ENCODE measurements at regions not wholly inside any gene's neighbourhood (a gene's known extent, or its start where the extent isn't known, plus 50 kb on each side); places are given as distances from the start of the nearest gene placed in this dataset.

GRCh38 chr3:88795503-88795902, 311.9 kb upstream of the EPHA3 start:
- no peak for TF ChIP-seq CTCF (IDR thresholded peaks at IDR 0.05; ENCODE audit: extremely low read depth, missing control alignments)
- no peak for DNase-seq (ENCODE audit: low spot score)

- DNase-seq (ENCODE audit: low spot score), result no peak
- no peak for TF ChIP-seq CTCF (IDR thresholded peaks at IDR 0.05; ENCODE audit: extremely low read depth, missing control alignments)
Observed at GRCh38 chr3:88807491-88808105, 299.8 kb upstream of the EPHA3 start.

GRCh38 chr3:88809993-88810392, 297.4 kb upstream of the EPHA3 start:
- TF ChIP-seq CTCF (IDR thresholded peaks at IDR 0.05; ENCODE audit: extremely low read depth, missing control alignments), result no peak
- DNase-seq (ENCODE audit: low spot score), result no peak

- no peak for DNase-seq (ENCODE audit: low spot score)
- no peak for TF ChIP-seq CTCF (IDR thresholded peaks at IDR 0.05; ENCODE audit: extremely low read depth, missing control alignments)
Observed at GRCh38 chr3:88810455-88810854, 297.0 kb upstream of the EPHA3 start.

- DNase-seq (ENCODE audit: low spot score), result no peak
- TF ChIP-seq CTCF (IDR thresholded peaks at IDR 0.05; ENCODE audit: extremely low read depth, missing control alignments), result no peak
Observed at GRCh38 chr3:88811096-88811495, 296.3 kb upstream of the EPHA3 start.

- no peak for DNase-seq (ENCODE audit: low spot score)
- TF ChIP-seq CTCF (IDR thresholded peaks at IDR 0.05; ENCODE audit: extremely low read depth, missing control alignments), result no peak
Observed at GRCh38 chr3:88812576-88812975, 294.8 kb upstream of the EPHA3 start.

GRCh38 chr3:88816445-88816844, 291.0 kb upstream of the EPHA3 start:
- no peak for TF ChIP-seq CTCF (IDR thresholded peaks at IDR 0.05; ENCODE audit: extremely low read depth, missing control alignments)
- no peak for DNase-seq (ENCODE audit: low spot score)
